ENCODE measurements at regions not wholly inside any gene's neighbourhood (a gene's known extent, or its start where the extent isn't known, plus 50 kb on each side); places are given as distances from the start of the nearest gene placed in this dataset.

DNA sequence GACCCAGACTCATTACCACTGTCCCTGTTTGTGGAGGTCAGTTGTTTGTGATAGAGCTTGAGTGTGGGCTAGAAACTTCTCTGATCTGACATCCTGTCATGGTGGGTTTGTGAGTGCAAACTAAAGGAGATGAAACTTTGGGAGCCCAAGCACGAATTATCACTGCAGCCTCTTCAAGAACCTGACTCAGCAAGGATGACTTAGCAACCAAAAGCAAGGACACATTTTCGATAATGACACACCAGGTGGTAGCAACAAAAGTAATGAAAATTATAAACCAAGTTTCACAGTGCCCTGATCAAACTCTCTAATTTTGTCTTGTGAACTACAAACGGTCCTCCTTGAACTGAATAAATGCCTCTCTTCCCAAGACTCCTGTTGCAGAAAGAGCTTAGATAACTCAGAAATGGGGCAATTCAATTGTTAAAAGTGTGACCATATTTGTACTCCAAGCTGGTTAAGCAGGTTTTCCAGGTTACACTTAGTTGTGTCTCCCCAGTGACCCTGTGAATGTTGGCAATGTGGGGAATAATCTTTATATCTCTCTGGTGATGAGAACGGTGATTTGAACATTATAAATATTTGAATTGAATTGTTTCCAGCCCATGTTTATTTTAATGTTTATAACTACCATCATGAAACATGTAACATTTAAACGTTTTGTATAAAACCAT is 52.6 kb upstream of the ATP8A1 start:
- TF ChIP-seq POLR2A (IDR thresholded peaks at IDR 0.05): no peak
- TF ChIP-seq, protein P1, sequence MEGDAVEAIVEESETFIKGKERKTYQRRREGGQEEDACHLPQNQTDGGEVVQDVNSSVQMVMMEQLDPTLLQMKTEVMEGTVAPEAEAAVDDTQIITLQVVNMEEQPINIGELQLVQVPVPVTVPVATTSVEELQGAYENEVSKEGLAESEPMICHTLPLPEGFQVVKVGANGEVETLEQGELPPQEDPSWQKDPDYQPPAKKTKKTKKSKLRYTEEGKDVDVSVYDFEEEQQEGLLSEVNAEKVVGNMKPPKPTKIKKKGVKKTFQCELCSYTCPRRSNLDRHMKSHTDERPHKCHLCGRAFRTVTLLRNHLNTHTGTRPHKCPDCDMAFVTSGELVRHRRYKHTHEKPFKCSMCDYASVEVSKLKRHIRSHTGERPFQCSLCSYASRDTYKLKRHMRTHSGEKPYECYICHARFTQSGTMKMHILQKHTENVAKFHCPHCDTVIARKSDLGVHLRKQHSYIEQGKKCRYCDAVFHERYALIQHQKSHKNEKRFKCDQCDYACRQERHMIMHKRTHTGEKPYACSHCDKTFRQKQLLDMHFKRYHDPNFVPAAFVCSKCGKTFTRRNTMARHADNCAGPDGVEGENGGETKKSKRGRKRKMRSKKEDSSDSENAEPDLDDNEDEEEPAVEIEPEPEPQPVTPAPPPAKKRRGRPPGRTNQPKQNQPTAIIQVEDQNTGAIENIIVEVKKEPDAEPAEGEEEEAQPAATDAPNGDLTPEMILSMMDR (IDR thresholded peaks at IDR 0.05): no peak
